Fibroblast of lung (primary cell): ENCODE measurements at regions not wholly inside any gene's neighbourhood (a gene's known extent, or its start where the extent isn't known, plus 50 kb on each side); places are given as distances from the start of the nearest gene placed in this dataset.

Experiments used
- EZH2 ChIP-seq: IDR thresholded peaks from 2 replicates; pipeline ENCODE4 v1.5.1; 2012; ENCODE audit warnings: low read length, control low read depth, mild to moderate bottlenecking; ENCODE audit errors: missing control alignments
- TF ChIP-seq, protein P1 (sequence below), 2 donors: IDR thresholded peaks in 1 of 2; conservative IDR thresholded peaks in 1 of 2; 1 replicate in 1 of 2; 2 replicates in 1 of 2; pipeline ENCODE4 v1.5.1; 2011 to 2012; ENCODE audit warnings: low read length in 2 of 2, control low read depth in 1 of 2, inconsistent platforms in 1 of 2, low read depth in 1 of 2, mild to moderate bottlenecking in 1 of 2

- TF ChIP-seq, protein P1, sequence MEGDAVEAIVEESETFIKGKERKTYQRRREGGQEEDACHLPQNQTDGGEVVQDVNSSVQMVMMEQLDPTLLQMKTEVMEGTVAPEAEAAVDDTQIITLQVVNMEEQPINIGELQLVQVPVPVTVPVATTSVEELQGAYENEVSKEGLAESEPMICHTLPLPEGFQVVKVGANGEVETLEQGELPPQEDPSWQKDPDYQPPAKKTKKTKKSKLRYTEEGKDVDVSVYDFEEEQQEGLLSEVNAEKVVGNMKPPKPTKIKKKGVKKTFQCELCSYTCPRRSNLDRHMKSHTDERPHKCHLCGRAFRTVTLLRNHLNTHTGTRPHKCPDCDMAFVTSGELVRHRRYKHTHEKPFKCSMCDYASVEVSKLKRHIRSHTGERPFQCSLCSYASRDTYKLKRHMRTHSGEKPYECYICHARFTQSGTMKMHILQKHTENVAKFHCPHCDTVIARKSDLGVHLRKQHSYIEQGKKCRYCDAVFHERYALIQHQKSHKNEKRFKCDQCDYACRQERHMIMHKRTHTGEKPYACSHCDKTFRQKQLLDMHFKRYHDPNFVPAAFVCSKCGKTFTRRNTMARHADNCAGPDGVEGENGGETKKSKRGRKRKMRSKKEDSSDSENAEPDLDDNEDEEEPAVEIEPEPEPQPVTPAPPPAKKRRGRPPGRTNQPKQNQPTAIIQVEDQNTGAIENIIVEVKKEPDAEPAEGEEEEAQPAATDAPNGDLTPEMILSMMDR (conservative IDR thresholded peaks at IDR 0.05 in 1 of 2, IDR thresholded peaks at IDR 0.05 in 1 of 2; ENCODE audit: low read depth in 1 of 2, low read length in 2 of 2) = no peak
- no peak for TF ChIP-seq EZH2
Measured at GRCh38 chr6:110040716-110041115, 62.6 kb downstream of the GPR6 start.
